BLaER1 treated with 17β-estradiol and CSF1 and Interleukin-3, amounts not matched to agents 10 nM and 100 nM (cell line): ENCODE measurements at regions not wholly inside any gene's neighbourhood (a gene's known extent, or its start where the extent isn't known, plus 50 kb on each side); places are given as distances from the start of the nearest gene placed in this dataset.
A peak's percentile ranks its signal among the peaks of the same experiment; 100 is the strongest.

Experiments
- H3K27ac ChIP-seq, 11 experiments: shearing (Covaris generic); formaldehyde crosslinking; 2 replicates each; pipeline ENCODE4 v1.8.1; 2022
- H3K27me3 ChIP-seq, 11 experiments: shearing (Covaris generic); formaldehyde crosslinking; 2 replicates each; pipeline ENCODE4 v1.8.1; 2022
- H3K36me3 ChIP-seq, 11 experiments: shearing (Covaris generic); formaldehyde crosslinking; 2 replicates each; pipeline ENCODE4 v1.8.1; 2022
- H3K4me1 ChIP-seq, 10 experiments: shearing (Covaris generic); formaldehyde crosslinking; 2 replicates each; pipeline ENCODE4 v1.8.1; 2022
- H3K4me2 ChIP-seq, 11 experiments: shearing (Covaris generic); formaldehyde crosslinking; 2 replicates each; pipeline ENCODE4 v1.8.1; 2022
- H3K4me3 ChIP-seq, 10 experiments: shearing (Covaris generic); formaldehyde crosslinking; 2 replicates each; pipeline ENCODE4 v1.8.1; 2022
- H3K9ac ChIP-seq, 11 experiments: shearing (Covaris generic); formaldehyde crosslinking; 2 replicates each; pipeline ENCODE4 v1.8.1; 2022
- H3K9me3 ChIP-seq, 11 experiments: shearing (Covaris generic); formaldehyde crosslinking; replicated peaks in 1 of 11; 2 replicates each; pipeline ENCODE4 v1.8.1; 2022
- H4K20me1 ChIP-seq, 11 experiments: shearing (Covaris generic); formaldehyde crosslinking; 2 replicates each; pipeline ENCODE4 v1.8.1; 2022
- Cebpa-rat ChIP-seq, 11 experiments: shearing (Covaris generic); IDR thresholded peaks; 2 replicates each; pipeline ENCODE4 v1.8.1; 2022

DNA sequence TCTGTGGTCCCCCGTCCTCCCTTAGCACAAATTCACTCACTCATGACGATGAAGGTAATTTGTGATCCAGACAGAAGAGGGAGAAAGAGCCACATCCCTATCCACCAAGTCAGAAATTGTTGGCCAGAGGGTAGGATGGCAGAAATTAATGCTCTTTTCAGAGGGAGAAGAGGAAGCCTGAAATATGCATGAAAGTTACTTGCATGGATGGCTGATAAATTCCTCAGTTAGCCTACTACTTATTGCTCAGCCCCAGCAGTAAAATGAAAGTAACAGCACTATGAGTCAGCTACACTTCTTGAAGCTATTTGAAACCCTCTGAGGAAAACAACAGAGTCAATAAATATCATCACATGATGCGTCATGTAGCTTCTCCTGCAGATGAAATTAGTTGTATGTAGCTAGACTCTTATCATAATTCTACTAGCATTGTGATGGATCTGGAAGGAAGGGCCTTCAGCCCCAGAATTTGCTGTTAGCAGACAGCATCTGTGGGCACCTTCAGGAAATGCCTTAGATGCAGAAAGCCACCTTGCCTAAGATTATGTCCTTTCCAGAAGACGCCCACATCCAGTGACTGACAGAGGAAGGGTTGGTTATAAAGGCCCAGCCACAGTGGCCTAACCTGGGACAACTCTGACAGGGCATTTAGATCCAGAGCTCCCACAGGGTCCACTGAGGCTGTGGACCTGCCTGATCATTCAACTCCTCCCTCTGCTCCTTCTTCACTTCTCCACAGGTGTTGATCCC is 81.2 kb upstream of the CCDC112 start:
- Histone ChIP-seq H3K36me3 (no peaks in the 10 kb centered on the region), H3K9me3 (no peaks in the 10 kb centered on the region), H3K27me3 (no peaks in the 10 kb centered on the region), H3K4me3 (no peak overlapping the region), H3K4me2 (peak overlapping the region in 3 of 11 experiments; percentile 9 to 45 (median 38); a peak in 5 of 22 replicates), H4K20me1 (no peaks in the 10 kb centered on the region), H3K9ac (no peak overlapping the region; a peak in 1 of 22 replicates), H3K27ac (no peak overlapping the region), H3K4me1 (peaks cover 0 to 41% (median 0%) of the 10 kb centered on the region in 10 experiments; a peak in 6 of 20 replicates)
- TF ChIP-seq Cebpa-rat (IDR thresholded peaks at IDR 0.05): no peak

DNA sequence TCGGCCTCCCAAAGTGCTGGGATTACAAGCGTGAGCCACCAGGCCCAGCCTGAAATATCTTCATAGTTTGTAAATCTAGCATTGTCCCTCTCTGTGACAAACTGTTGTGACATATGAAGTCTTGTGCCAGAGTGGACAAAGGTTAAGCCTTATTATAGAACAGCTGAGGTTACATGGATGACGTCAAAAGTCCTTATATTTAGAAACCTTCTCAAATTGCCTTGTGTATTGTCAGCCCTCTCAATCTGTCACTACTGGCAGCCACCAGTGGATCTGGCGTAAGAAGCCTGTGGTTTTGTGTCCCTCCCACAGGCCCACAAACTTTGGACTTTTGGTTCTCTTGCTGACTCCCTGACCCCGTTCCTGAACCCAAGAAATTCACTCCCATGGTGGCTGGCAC is 79.4 kb upstream of the CCDC112 start:
- Histone ChIP-seq H3K36me3 (no peaks in the 10 kb centered on the region), H3K27me3 (no peaks in the 10 kb centered on the region), H3K9me3 (no peaks in the 10 kb centered on the region), H3K27ac (no peak overlapping the region), H3K4me1 (peaks cover 0 to 36% (median 0%) of the 10 kb centered on the region in 10 experiments; a peak in 6 of 20 replicates), H4K20me1 (no peaks in the 10 kb centered on the region), H3K4me2 (peak overlapping the region in 1 of 11 experiments; percentile 35; a peak in 2 of 22 replicates), H3K9ac (no peak overlapping the region), H3K4me3 (no peak overlapping the region)
- no peak for TF ChIP-seq Cebpa-rat (IDR thresholded peaks at IDR 0.05)

DNA sequence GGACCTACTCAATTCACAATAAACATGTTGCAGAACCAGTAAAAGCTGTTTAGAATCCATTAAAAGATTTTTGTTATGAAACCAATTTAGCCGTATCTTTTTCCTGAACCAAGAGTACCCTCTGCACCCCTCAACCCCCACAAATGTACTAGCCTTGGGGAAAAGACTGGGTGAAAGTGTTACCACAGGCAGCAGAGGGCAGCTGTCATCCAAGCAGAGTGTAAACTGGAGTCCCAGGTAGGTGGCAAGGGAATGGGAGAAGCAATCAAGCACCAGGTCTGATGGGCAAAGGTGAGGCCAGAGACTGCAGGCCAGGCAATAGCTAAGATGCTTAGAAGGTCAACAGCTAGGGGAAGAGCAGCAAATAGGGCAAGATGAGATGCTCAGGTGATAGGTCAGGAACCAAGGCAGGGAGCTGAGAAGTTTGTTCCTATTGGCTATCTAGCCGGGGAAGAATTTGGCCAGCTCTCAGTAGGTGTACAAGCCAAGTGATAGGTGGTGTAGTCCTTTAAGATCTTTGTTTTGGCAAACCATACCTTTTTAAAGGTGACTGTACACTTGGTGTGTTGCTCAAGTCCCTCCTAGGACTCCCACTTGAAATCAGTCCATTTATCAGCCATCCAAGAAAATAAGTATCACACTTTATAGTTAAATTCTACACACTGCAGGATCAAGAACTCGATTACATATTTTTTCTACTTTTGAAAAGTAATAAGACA is 77.8 kb upstream of the CCDC112 start:
- Histone ChIP-seq H3K4me1 (peaks cover 0 to 27% (median 0%) of the 10 kb centered on the region in 10 experiments; a peak in 6 of 20 replicates), H3K27ac (no peak overlapping the region), H4K20me1 (no peaks in the 10 kb centered on the region), H3K4me3 (no peak overlapping the region), H3K27me3 (no peaks in the 10 kb centered on the region), H3K9me3 (no peaks in the 10 kb centered on the region), H3K4me2 (no peak overlapping the region), H3K9ac (no peak overlapping the region), H3K36me3 (no peaks in the 10 kb centered on the region)
- no peak for TF ChIP-seq Cebpa-rat (IDR thresholded peaks at IDR 0.05)

DNA sequence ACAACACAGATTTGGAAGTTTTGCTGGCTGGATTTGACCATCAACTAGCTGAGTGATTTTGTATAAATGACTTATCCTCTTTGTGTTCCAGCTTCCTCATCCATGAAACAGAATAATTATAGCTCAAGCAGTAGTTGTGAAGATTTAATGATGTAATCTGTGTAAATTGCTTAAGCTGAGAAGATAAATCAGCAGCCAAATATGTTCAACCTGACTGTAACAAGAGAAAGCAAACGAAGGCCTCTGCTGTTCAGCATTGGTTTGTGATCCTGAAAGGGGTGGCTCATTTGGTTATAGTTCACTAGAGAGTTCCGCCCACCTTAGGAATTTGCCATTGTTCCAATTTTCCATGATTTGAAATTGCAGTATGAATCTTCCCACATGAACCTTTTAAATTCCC is 75.7 kb upstream of the CCDC112 start:
- H3K27ac ChIP-seq: no peak overlapping the region
- no peaks in the 10 kb centered on the region for H3K36me3 ChIP-seq
- H3K9ac ChIP-seq: no peak overlapping the region
- H3K4me1 ChIP-seq: peaks cover 0 to 9% (median 0%) of the 10 kb centered on the region in 10 experiments; a peak in 3 of 20 replicates
- H3K4me3 ChIP-seq: no peak overlapping the region
- no peaks in the 10 kb centered on the region for H3K27me3 ChIP-seq
- H3K9me3 ChIP-seq: peaks cover 0 to 9% (median 0%) of the 10 kb centered on the region in 11 experiments; a peak in 5 of 22 replicates
- no peak overlapping the region for H3K4me2 ChIP-seq
- no peaks in the 10 kb centered on the region for H4K20me1 ChIP-seq
- TF ChIP-seq Cebpa-rat (IDR thresholded peaks at IDR 0.05): no peak

DNA sequence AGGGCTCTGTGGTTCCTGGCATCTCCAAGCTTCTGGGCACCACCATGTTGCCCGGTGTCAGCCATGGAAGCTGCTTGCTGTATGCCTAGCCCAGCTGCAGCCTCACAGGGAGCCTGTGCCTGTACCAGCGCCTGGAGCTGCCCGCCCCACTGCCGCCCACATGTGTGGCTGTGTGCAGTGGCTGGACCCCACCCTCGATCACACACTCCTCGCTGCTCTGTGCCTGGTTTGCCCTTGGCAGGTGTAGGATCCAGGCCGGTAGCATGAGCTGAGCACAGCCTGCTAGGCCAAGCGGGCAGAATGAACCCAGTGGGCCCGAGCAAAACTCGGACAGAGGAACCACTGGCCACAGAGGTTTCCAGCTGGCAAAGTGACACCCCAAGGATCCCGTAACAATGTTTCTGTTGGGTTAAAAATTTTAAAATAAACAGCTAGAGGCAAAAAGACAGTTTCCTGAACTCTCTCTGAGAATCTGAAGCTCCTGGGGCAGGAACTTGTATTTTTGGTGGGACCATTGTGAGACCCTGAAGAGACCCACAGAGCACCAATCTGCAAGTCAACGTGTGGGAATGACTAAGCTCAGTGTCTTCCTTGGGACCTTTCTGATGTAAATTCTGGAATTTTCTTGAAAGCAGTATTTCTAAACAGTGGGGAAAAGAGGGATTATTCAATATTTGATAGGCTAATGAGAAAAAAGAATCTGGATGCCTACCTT is 73.1 kb upstream of the CCDC112 start:
- Histone ChIP-seq H3K9me3 (peaks cover 0 to 9% (median 0%) of the 10 kb centered on the region in 11 experiments; a peak in 5 of 22 replicates), H3K4me3 (no peak overlapping the region), H3K4me1 (no peaks in the 10 kb centered on the region), H3K9ac (no peak overlapping the region), H4K20me1 (no peaks in the 10 kb centered on the region), H3K27ac (no peak overlapping the region), H3K4me2 (no peak overlapping the region), H3K27me3 (no peaks in the 10 kb centered on the region), H3K36me3 (no peaks in the 10 kb centered on the region)
- TF ChIP-seq Cebpa-rat (IDR thresholded peaks at IDR 0.05): no peak

DNA sequence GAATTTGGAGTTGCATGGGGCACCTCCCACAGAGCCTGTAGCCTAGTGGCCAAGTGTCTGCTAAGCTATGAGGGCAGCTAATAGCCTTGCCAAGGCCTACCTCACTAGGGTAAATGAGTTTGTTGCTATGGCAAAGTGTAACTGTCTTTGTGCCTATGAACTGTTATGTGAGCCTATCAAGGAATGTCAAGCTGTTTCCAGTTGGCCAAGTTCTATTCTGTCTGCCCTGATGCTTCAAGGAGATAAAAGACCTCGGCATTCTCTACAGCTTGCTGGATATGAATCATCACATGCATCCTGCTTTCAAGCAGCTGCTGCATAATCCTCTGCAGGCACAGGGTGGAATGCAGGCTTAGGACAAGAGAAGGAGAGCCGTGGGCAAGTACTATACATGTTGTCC is 69.8 kb upstream of the CCDC112 start:
- Histone ChIP-seq H3K4me1 (no peaks in the 10 kb centered on the region), H3K9me3 (peaks cover 0 to 9% (median 0%) of the 10 kb centered on the region in 11 experiments; a peak in 5 of 22 replicates), H3K9ac (no peak overlapping the region), H3K27ac (no peak overlapping the region), H3K36me3 (no peaks in the 10 kb centered on the region), H4K20me1 (no peaks in the 10 kb centered on the region), H3K27me3 (no peaks in the 10 kb centered on the region), H3K4me2 (no peak overlapping the region), H3K4me3 (no peak overlapping the region)
- TF ChIP-seq Cebpa-rat (IDR thresholded peaks at IDR 0.05): no peak

DNA sequence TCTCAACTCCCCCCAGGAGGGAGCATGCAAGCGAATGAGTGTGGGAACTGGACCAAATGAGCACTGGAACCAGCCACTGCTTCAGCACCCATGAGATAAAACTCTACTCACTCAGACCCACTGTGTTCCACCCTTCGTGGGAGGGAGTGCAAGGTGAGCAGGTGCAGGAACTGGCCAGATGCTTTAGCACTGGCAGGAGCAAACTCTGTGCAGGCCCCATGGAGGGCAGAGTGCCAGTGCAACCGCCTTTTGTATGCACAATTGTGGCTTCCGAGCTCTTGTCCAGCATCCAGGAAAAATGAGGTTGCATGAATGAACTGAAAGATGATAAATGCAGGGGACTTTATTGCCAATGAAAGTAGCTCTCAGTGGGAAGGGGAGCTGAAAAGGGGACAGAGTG is 67.4 kb upstream of the CCDC112 start:
- H3K4me2 ChIP-seq: no peak overlapping the region
- H3K36me3 ChIP-seq: no peaks in the 10 kb centered on the region
- H4K20me1 ChIP-seq: no peaks in the 10 kb centered on the region
- no peaks in the 10 kb centered on the region for H3K27me3 ChIP-seq
- H3K4me3 ChIP-seq: no peak overlapping the region
- no peak for TF ChIP-seq Cebpa-rat (IDR thresholded peaks at IDR 0.05)
- no peaks in the 10 kb centered on the region for H3K4me1 ChIP-seq
- H3K27ac ChIP-seq: no peak overlapping the region
- H3K9ac ChIP-seq: no peak overlapping the region
- H3K9me3 ChIP-seq: peaks cover 0 to 6% (median 0%) of the 10 kb centered on the region in 11 experiments; a peak in 5 of 22 replicates

DNA sequence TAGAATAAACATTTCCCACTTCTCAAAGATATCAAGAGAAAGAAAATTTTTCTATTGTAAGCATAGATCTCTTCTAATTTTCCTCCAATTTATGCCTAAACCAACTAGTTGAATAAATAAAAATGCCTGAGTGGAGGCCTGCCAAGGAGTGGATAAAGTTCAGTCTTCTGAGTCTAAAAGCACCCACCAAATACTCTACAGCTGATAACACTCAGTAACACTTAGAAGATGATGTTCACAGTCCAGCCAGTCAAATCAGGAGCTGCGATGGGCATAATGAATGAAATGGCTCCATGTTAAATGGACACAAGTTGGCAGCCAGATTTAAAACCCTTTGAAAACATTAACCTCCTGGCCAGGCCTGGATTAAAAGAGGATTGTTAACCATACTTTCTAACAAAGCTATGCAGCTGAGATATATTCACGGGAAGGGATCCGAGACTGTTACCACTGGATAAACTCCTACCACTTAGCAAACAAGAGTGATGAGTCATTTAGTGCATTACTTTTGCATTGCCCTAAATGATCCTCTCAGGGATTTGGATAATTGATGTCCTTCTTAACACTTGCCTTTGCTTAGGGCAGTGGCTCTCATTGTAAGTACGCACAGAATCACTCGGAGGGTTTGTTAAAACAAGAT is 63.7 kb upstream of the CCDC112 start:
- Histone ChIP-seq H3K9ac (no peak overlapping the region), H3K4me2 (no peak overlapping the region), H3K4me3 (no peak overlapping the region), H3K27ac (no peak overlapping the region), H3K9me3 (0 out of 22 replicates have a peak, but pooled peaks cover 0 to 3% (median 0%) of the 10 kb centered on the region in 11 experiments), H3K27me3 (no peaks in the 10 kb centered on the region), H3K36me3 (no peaks in the 10 kb centered on the region), H4K20me1 (no peaks in the 10 kb centered on the region), H3K4me1 (no peaks in the 10 kb centered on the region)
- no peak for TF ChIP-seq Cebpa-rat (IDR thresholded peaks at IDR 0.05)
